ENCODE measurements at regions not wholly inside any gene's neighbourhood (a gene's known extent, or its start where the extent isn't known, plus 50 kb on each side); places are given as distances from the start of the nearest gene placed in this dataset.

DNA sequence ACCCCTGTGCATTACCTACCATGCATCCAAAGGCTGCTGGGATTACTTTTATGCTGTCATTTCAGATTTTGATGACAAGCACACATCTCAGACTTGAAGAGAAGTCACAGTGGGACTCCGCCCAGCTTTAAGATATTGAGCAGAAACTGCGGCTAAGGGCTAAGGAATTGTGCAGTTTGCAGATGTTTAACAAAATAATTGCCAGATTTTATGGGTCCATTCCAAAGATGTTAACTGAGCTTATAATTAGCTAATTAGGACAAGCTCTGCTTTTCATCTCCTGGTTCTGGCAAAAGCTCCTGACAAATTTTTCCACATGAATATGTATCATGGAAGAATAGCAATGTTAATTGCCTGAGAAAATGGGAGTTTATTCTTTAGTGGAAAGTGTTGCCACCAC is 344.4 kb upstream of the ATXN7L3B start:
- no peak overlapping the region for H3K4ac ChIP-seq (ENCODE audit: low read depth, low read length)
- no peak overlapping the region for H4K5ac ChIP-seq (ENCODE audit: insufficient read length, low read depth, low read length)
- H3K27ac ChIP-seq (ENCODE audit: insufficient read length, low read depth, low read length) = no peak overlapping the region
- no peak overlapping the region for H4K8ac ChIP-seq (replicated peaks; ENCODE audit: insufficient read length, low read depth, low read length)
- no peak overlapping the region for H2AFZ ChIP-seq (ENCODE audit: low read length)
- no peaks in the 10 kb centered on the region for H3K36me3 Mint-ChIP-seq (ENCODE audit: insufficient read depth in 1 of 3, low read depth in 3 of 3)
- H3K79me2 ChIP-seq (ENCODE audit: insufficient read depth, low read length) = no peaks in the 10 kb centered on the region
- H3K23ac ChIP-seq (ENCODE audit: insufficient read length, low read depth, low read length) = no peak overlapping the region
- no peak overlapping the region for H3T11ph ChIP-seq (ENCODE audit: low read length)
- no peak overlapping the region for H3K4me2 ChIP-seq (ENCODE audit: insufficient read depth, insufficient read length, low read length)
- H2AK5ac ChIP-seq (ENCODE audit: insufficient read length, low read length) = no peak overlapping the region
- H2BK20ac ChIP-seq (ENCODE audit: low read depth, low read length, poor library complexity, severe bottlenecking) = no peak overlapping the region
- TF ChIP-seq, protein P1, sequence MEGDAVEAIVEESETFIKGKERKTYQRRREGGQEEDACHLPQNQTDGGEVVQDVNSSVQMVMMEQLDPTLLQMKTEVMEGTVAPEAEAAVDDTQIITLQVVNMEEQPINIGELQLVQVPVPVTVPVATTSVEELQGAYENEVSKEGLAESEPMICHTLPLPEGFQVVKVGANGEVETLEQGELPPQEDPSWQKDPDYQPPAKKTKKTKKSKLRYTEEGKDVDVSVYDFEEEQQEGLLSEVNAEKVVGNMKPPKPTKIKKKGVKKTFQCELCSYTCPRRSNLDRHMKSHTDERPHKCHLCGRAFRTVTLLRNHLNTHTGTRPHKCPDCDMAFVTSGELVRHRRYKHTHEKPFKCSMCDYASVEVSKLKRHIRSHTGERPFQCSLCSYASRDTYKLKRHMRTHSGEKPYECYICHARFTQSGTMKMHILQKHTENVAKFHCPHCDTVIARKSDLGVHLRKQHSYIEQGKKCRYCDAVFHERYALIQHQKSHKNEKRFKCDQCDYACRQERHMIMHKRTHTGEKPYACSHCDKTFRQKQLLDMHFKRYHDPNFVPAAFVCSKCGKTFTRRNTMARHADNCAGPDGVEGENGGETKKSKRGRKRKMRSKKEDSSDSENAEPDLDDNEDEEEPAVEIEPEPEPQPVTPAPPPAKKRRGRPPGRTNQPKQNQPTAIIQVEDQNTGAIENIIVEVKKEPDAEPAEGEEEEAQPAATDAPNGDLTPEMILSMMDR (conservative IDR thresholded peaks at IDR 0.05) = no peak
- no peak overlapping the region for H3K18ac ChIP-seq (ENCODE audit: insufficient read length, low read depth, low read length)
- DNase-seq = no peak
- H2BK5ac ChIP-seq (ENCODE audit: insufficient read length, low read length) = no peak overlapping the region
- H2BK15ac ChIP-seq (ENCODE audit: low read depth, low read length) = no peak overlapping the region
- no peaks in the 10 kb centered on the region for H3K23me2 ChIP-seq (ENCODE audit: insufficient read length, low read depth, low read length, poor library complexity, severe bottlenecking)
- H2BK12ac ChIP-seq (ENCODE audit: insufficient read length, low read depth, low read length) = no peak overlapping the region
- H3K4me1 ChIP-seq (ENCODE audit: insufficient read depth, low read length) = no peaks in the 10 kb centered on the region
- no peaks in the 10 kb centered on the region for H4K20me1 ChIP-seq (ENCODE audit: control insufficient read depth, insufficient read depth, insufficient read length)
- H3K79me1 ChIP-seq (ENCODE audit: insufficient read depth, low read depth, low read length, poor library complexity, severe bottlenecking) = no peaks in the 10 kb centered on the region
- no peak overlapping the region for H4K91ac ChIP-seq (ENCODE audit: insufficient read length, low read depth, low read length)
- no peak overlapping the region for H3K14ac ChIP-seq (ENCODE audit: insufficient read depth, low read length)
- H3K27me3 Mint-ChIP-seq (ENCODE audit: low read depth) = no peaks in the 10 kb centered on the region
- H3K27ac Mint-ChIP-seq = no peak overlapping the region
- no peak overlapping the region for H2BK120ac ChIP-seq (ENCODE audit: low read depth, low read length, poor library complexity, severe bottlenecking)
- no peak overlapping the region for H3K4me3 Mint-ChIP-seq
- H3K4me1 Mint-ChIP-seq = no peaks in the 10 kb centered on the region
- no peaks in the 10 kb centered on the region for H3K9me3 Mint-ChIP-seq
- no peak overlapping the region for H3K9ac ChIP-seq (ENCODE audit: extremely low read depth, insufficient read length, low read length)
- no peaks in the 10 kb centered on the region for H3K27me3 ChIP-seq (ENCODE audit: insufficient read depth, low read length)
- H3K56ac ChIP-seq (ENCODE audit: insufficient read length, low read depth, low read length) = no peak overlapping the region
- no CpG with 5 or more reads among the region's 2 CpGs for WGBS (ENCODE audit: extremely low coverage, insufficient read length, low lambda C conversion rate)
- H3K9me3 ChIP-seq (ENCODE audit: control insufficient read depth, low read depth, low read length) = no peaks in the 10 kb centered on the region

Data from H9 (cell line).